ENCODE measurements at regions not wholly inside any gene's neighbourhood (a gene's known extent, or its start where the extent isn't known, plus 50 kb on each side); places are given as distances from the start of the nearest gene placed in this dataset.

GRCh38 chr18:78021196-78021595, 771.5 kb downstream of the GALR1 start:
- in situ Hi-C loops (cut with MboI; ENCODE audit: low sequenced_read_pairs) = no loop called here

GRCh38 chr18:78031589-78031988, 781.9 kb downstream of the GALR1 start:
- in situ Hi-C loops (cut with MboI; ENCODE audit: low sequenced_read_pairs) = no loop called here

GRCh38 chr18:78031991-78032390, 782.3 kb downstream of the GALR1 start:
- in situ Hi-C loops (cut with MboI; ENCODE audit: low sequenced_read_pairs) = no loop called here

- in situ Hi-C loops (cut with MboI; ENCODE audit: low sequenced_read_pairs) = no loop called here
Measured at GRCh38 chr18:78032574-78032973, 782.9 kb downstream of the GALR1 start.

GRCh38 chr18:78034755-78035154, 785.1 kb downstream of the GALR1 start:
- in situ Hi-C loops (cut with MboI; ENCODE audit: low sequenced_read_pairs) = no loop called here

GRCh38 chr18:78041218-78041617, 791.6 kb downstream of the GALR1 start:
- in situ Hi-C loops (cut with MboI; ENCODE audit: low sequenced_read_pairs) = no loop called here

GRCh38 chr18:78046631-78047030, 797.0 kb downstream of the GALR1 start:
- in situ Hi-C loops (cut with MboI; ENCODE audit: low sequenced_read_pairs) = no loop called here

GRCh38 chr18:78049281-78049680, 799.6 kb downstream of the GALR1 start:
- in situ Hi-C loops (cut with MboI; ENCODE audit: low sequenced_read_pairs) = no loop called here

GRCh38 chr18:78054801-78055200, 805.2 kb downstream of the GALR1 start:
- in situ Hi-C loops (cut with MboI; ENCODE audit: low sequenced_read_pairs) = no loop called here

GRCh38 chr18:78056011-78056410, 806.4 kb downstream of the GALR1 start:
- in situ Hi-C loops (cut with MboI; ENCODE audit: low sequenced_read_pairs) = no loop called here

GRCh38 chr18:78069784-78070664, 820.4 kb downstream of the GALR1 start:
- in situ Hi-C loops (cut with MboI; ENCODE audit: low sequenced_read_pairs) = no loop called here

GRCh38 chr18:78071166-78071710, 821.6 kb downstream of the GALR1 start:
- in situ Hi-C loops (cut with MboI; ENCODE audit: low sequenced_read_pairs) = no loop called here

- in situ Hi-C loops (cut with MboI; ENCODE audit: low sequenced_read_pairs) = no loop called here
Measured at GRCh38 chr18:78071776-78072175, 822.1 kb downstream of the GALR1 start.

- in situ Hi-C loops (cut with MboI; ENCODE audit: low sequenced_read_pairs) = no loop called here
Measured at GRCh38 chr18:78072375-78072774, 822.7 kb downstream of the GALR1 start.

- in situ Hi-C loops (cut with MboI; ENCODE audit: low sequenced_read_pairs) = no loop called here
Measured at GRCh38 chr18:78073275-78073674, 823.6 kb downstream of the GALR1 start.

GRCh38 chr18:78074400-78075020, 824.9 kb downstream of the GALR1 start:
- in situ Hi-C loops (cut with MboI; ENCODE audit: low sequenced_read_pairs) = no loop called here

GRCh38 chr18:78080081-78080480, 830.4 kb downstream of the GALR1 start:
- in situ Hi-C loops (cut with MboI; ENCODE audit: low sequenced_read_pairs) = no loop called here

- in situ Hi-C loops (cut with MboI; ENCODE audit: low sequenced_read_pairs) = no loop called here
Measured at GRCh38 chr18:78080761-78081160, 831.1 kb downstream of the GALR1 start.

- in situ Hi-C loops (cut with MboI; ENCODE audit: low sequenced_read_pairs) = no loop called here
Measured at GRCh38 chr18:78082816-78083215, 833.2 kb downstream of the GALR1 start.

- in situ Hi-C loops (cut with MboI; ENCODE audit: low sequenced_read_pairs) = no loop called here
Measured at GRCh38 chr18:78085241-78086185, 835.9 kb downstream of the GALR1 start.

GRCh38 chr18:78086931-78087330, 837.3 kb downstream of the GALR1 start:
- in situ Hi-C loops (cut with MboI; ENCODE audit: low sequenced_read_pairs) = no loop called here

All from HL-60/S4 treated with phorbol 12-myristate 13-acetate at 8.2 ng/mL for 4 days and 3 days (cell line).